Type B pancreatic cell (in vitro differentiated cells): ENCODE measurements at regions not wholly inside any gene's neighbourhood (a gene's known extent, or its start where the extent isn't known, plus 50 kb on each side); places are given as distances from the start of the nearest gene placed in this dataset.

ENCODE experiments used
- DNase-seq: peaks from one replicate; pipeline ENCODE4 v3.0.0; 2021; ENCODE audit warnings: mixed read lengths; ENCODE audit not compliant: unreplicated experiment; ENCODE audit errors: extremely low spot score
- H3K27ac Mint-ChIP-seq: 2 replicates; pipeline ENCODE4 v1.8.0; 2021; ENCODE audit warnings: mild to moderate bottlenecking, mixed read lengths
- H3K27me3 Mint-ChIP-seq: 2 replicates; pipeline ENCODE4 v1.8.0; 2021; ENCODE audit warnings: mixed read lengths
- H3K36me3 Mint-ChIP-seq: 2 replicates; pipeline ENCODE4 v1.8.0; 2021; ENCODE audit warnings: mixed read lengths
- H3K4me1 Mint-ChIP-seq: one replicate; pipeline ENCODE4 v1.8.0; 2021; ENCODE audit warnings: mixed read lengths; ENCODE audit not compliant: unreplicated experiment
- H3K4me3 Mint-ChIP-seq: 2 replicates; pipeline ENCODE4 v1.8.0; 2021; ENCODE audit warnings: mild to moderate bottlenecking, mixed read lengths
- H3K9me3 Mint-ChIP-seq: 2 replicates; pipeline ENCODE4 v1.8.0; 2021; ENCODE audit warnings: mixed read lengths
- TF ChIP-seq, protein P1 (sequence below): fragments of 200-600 bp; sonication (generic); conservative IDR thresholded peaks from 2 replicates; pipeline ENCODE4 v1.5.0; 2021; ENCODE audit warnings: antibody characterized with exemption, mild to moderate bottlenecking

DNA sequence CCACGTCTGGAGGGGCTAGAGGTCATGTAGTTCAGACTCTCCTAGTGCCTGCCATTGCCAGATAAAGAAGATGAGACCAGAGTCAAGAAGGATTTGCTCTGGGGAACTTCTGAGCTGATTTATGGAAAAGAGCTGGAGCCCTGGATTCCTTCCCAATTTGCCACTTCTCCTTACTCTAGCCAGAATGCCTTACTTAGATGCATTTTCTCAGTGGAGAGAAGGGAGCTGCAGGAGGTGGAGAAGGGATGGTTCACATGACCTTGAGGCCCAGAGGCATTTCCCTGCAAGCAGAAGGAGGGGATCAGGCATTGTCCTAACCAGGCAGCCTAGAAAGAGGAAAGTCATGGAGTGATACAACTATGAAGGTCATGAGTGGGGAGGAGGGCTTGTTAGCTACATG, 122.2 kb downstream of the UNC5CL start:
- Mint-ChIP-seq H3K27me3 (peaks cover 17% of the 10 kb centered on the region), H3K27ac (no peak overlapping the region), H3K36me3 (peaks cover 3% of the 10 kb centered on the region), H3K9me3 (no peaks in the 10 kb centered on the region), H3K4me3 (no peak overlapping the region), H3K4me1 (peaks cover 9% of the 10 kb centered on the region)
- no peak for DNase-seq
- TF ChIP-seq, protein P1, sequence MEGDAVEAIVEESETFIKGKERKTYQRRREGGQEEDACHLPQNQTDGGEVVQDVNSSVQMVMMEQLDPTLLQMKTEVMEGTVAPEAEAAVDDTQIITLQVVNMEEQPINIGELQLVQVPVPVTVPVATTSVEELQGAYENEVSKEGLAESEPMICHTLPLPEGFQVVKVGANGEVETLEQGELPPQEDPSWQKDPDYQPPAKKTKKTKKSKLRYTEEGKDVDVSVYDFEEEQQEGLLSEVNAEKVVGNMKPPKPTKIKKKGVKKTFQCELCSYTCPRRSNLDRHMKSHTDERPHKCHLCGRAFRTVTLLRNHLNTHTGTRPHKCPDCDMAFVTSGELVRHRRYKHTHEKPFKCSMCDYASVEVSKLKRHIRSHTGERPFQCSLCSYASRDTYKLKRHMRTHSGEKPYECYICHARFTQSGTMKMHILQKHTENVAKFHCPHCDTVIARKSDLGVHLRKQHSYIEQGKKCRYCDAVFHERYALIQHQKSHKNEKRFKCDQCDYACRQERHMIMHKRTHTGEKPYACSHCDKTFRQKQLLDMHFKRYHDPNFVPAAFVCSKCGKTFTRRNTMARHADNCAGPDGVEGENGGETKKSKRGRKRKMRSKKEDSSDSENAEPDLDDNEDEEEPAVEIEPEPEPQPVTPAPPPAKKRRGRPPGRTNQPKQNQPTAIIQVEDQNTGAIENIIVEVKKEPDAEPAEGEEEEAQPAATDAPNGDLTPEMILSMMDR, result no peak

DNA sequence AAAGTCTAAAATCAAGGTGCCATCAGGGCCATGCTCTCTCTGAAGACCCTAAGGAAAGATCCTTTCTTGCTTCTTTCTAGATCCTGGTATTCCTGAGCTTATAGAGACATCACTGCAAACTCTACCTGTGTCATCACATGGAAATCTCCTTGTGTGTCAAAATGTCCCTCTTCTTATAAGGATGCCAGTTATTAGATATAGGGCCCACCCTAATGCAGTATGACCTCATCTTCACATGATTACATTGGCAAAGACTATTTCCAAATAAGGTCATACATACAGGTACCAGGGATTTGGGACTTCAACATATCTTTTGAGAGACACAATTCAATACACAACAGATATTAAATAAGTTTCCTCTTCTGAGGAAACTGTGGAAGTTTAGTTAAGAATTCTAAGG, 123.9 kb downstream of the UNC5CL start:
- peaks cover 17% of the 10 kb centered on the region for H3K27me3 Mint-ChIP-seq
- DNase-seq, result no peak

DNA sequence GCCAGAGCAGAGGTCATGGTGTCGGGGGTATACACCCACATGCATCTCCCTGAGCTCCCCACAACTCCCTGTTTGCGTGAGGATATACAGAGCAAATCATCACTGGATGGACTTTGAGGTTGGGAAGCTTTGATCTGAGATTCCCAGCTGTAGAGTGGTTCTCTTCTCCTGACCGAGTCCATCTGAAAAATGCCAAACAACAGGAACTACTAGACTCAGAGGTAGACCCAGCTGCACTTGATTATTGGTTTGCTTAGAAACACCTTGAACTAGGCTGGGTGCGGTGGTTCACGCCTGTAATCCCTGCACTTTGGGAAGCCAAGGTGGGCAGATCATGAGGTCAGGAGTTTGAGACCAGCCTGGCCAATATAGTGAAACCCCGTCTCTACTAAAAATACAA, 125.0 kb downstream of the UNC5CL start:
- Mint-ChIP-seq H3K27ac (no peak overlapping the region), H3K4me3 (no peak overlapping the region), H3K4me1 (peaks cover 17% of the 10 kb centered on the region), H3K27me3 (peaks cover 17% of the 10 kb centered on the region), H3K9me3 (no peaks in the 10 kb centered on the region), H3K36me3 (peaks cover 3% of the 10 kb centered on the region)
- TF ChIP-seq, protein P1, result no peak
- DNase-seq, result no peak

More for the DNA sequence above, 123.9 kb downstream of the UNC5CL start:
- TF ChIP-seq, protein P1, result no peak
- no peak overlapping the region for H3K4me3 Mint-ChIP-seq
- peaks cover 17% of the 10 kb centered on the region for H3K4me1 Mint-ChIP-seq
- no peak overlapping the region for H3K27ac Mint-ChIP-seq
- peaks cover 3% of the 10 kb centered on the region for H3K36me3 Mint-ChIP-seq
- H3K9me3 Mint-ChIP-seq, result no peaks in the 10 kb centered on the region

DNA sequence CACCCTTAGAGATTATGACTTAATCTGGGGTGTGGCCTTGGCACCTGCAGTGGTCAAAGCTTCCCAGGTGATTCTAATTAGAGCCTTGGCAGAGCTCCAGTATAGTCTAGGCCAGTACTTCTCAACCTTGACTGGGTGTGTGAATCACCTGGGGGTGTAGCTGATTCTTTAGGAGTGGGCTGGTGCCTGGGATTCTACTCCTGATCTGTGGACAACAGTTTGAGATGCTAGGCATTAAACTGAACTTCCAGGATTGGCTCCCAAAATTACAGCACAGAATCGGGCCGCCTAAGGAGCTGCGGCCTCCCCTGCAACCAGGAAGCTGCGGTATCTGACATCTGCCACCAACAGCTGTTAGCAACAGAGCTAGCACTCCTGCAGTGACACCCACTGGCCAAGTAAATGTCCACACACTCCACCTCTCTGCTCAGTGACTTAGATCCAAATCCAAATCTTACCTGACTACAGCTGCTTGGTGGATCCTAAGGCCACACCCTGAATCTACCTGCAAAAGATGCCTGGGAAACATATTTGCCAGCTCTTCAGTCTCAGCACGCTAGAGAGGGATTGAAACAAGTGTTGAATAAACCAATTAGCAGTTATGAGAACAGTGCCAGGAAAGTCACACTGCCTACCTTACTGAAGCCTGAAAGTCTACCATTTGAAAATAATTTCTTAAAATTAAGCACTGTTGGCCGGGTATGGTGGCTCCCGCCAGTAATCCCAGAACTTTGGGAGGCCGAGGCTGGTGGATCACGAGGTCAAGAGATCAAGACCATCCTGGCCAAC, 126.7 kb downstream of the UNC5CL start:
- peaks cover 3% of the 10 kb centered on the region for H3K36me3 Mint-ChIP-seq
- H3K27me3 Mint-ChIP-seq, result peaks cover 17% of the 10 kb centered on the region
- TF ChIP-seq, protein P1, result peak; percentile 65
- H3K27ac Mint-ChIP-seq, result no peak overlapping the region
- no peak for DNase-seq
- no peaks in the 10 kb centered on the region for H3K9me3 Mint-ChIP-seq
- H3K4me3 Mint-ChIP-seq, result no peak overlapping the region
- peaks cover 22% of the 10 kb centered on the region for H3K4me1 Mint-ChIP-seq

DNA sequence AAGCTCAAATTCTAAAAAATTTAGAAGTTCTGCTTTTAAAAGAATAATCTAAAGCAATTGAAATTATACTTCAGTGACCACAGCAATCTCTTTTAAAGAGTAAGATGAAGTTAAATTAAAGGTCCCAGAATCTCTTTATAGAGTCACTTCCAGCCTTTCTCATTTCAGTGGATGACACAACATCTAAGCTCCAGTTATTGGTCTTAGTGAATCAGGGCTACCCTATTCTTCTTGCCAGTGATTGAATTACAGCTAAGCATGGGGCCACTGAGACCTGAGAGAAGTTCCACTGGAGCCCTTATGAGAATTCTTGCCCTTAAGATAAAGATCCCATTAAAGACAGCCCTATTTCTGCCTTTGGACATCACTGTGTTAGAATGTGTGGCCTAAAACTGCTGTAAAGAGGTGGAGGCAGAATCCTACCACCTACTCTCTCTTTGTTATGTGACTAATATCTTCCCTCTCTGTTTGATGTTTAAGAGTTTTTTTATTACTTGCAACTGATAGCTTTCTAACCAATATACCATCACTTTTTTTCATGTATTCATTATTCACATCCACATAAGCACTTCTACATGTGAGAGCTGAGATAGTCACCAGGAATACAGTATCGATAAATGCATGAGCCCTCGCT, 128.6 kb downstream of the UNC5CL start:
- Mint-ChIP-seq H3K4me3 (no peak overlapping the region), H3K27me3 (peaks cover 14% of the 10 kb centered on the region), H3K36me3 (peaks cover 3% of the 10 kb centered on the region), H3K4me1 (peaks cover 19% of the 10 kb centered on the region), H3K27ac (no peak overlapping the region), H3K9me3 (no peaks in the 10 kb centered on the region)
- TF ChIP-seq, protein P1, result no peak
- DNase-seq, result no peak
